SK-N-SH treated with all-trans-retinoic acid at 6 μM for 48 hours (cell line): ENCODE measurements at regions not wholly inside any gene's neighbourhood (a gene's known extent, or its start where the extent isn't known, plus 50 kb on each side); places are given as distances from the start of the nearest gene placed in this dataset.

ENCODE experiments used
- ATAC-seq: fragments of 200-7000 bp; cut with Tn5 transposase; 3 replicates; pipeline ENCODE4 v1.9.1; 2020; ENCODE audit warnings: mild to moderate bottlenecking, moderate library complexity
- ARNTL ChIP-seq: fragments of 450-650 bp; formaldehyde crosslinking; IDR thresholded peaks from 2 replicates; pipeline ENCODE4 v1.5.0; 2020; ENCODE audit warnings: low read depth, mild to moderate bottlenecking, moderate library complexity, borderline replicate concordance
- BACH2 ChIP-seq: fragments of 250-450 bp; sonication (Bioruptor Pico); IDR thresholded peaks from 2 replicates; pipeline ENCODE4 v1.9.0; 2021; ENCODE audit warnings: mild to moderate bottlenecking, borderline replicate concordance
- CREB5 ChIP-seq: fragments of 250-450 bp; sonication (Bioruptor Pico); IDR thresholded peaks from 2 replicates; pipeline ENCODE4 v1.5.1; 2020; ENCODE audit warnings: low read depth, mild to moderate bottlenecking, moderate library complexity
- CSDC2 ChIP-seq: fragments of 250-450 bp; sonication (Bioruptor Pico); IDR thresholded peaks from 2 replicates; pipeline ENCODE4 v1.5.0; 2020; ENCODE audit warnings: mild to moderate bottlenecking, moderate library complexity
- ESRRG ChIP-seq: fragments of 250-450 bp; sonication (Bioruptor Pico); IDR thresholded peaks from 2 replicates; pipeline ENCODE4 v1.6.1; 2021; ENCODE audit warnings: mild to moderate bottlenecking
- GLIS3 ChIP-seq: fragments of 250-450 bp; sonication (Bioruptor Pico); IDR thresholded peaks from 2 replicates; pipeline ENCODE4 v1.5.0; 2020; ENCODE audit warnings: mild to moderate bottlenecking, moderate library complexity
- ISL1 ChIP-seq: fragments of 250-450 bp; sonication (Bioruptor Pico); IDR thresholded peaks from 2 replicates; pipeline ENCODE4 v2.1.2; 2022; ENCODE audit warnings: mild to moderate bottlenecking, moderate library complexity
- OSR1 ChIP-seq: fragments of 250-450 bp; sonication (Bioruptor Pico); IDR thresholded peaks from 2 replicates; pipeline ENCODE4 v1.8.0; 2022; ENCODE audit warnings: moderate library complexity, mild to moderate bottlenecking, inconsistent platforms
- PPARA ChIP-seq: fragments of 250-450 bp; sonication (Bioruptor Pico); IDR thresholded peaks from 2 replicates; pipeline ENCODE4 v1.5.0; 2020; ENCODE audit warnings: mild to moderate bottlenecking, borderline replicate concordance
- RARB ChIP-seq: fragments of 250-450 bp; sonication (Bioruptor Pico); IDR thresholded peaks from 2 replicates; pipeline ENCODE4 v1.8.0; 2021; ENCODE audit warnings: mild to moderate bottlenecking, moderate library complexity
- SNAI2 ChIP-seq: fragments of 250-450 bp; sonication (Bioruptor Pico); IDR thresholded peaks from 2 replicates; pipeline ENCODE4 v1.5.0; 2020; ENCODE audit warnings: mild to moderate bottlenecking, moderate library complexity
- TOX ChIP-seq: fragments of 250-450 bp; sonication (Bioruptor Pico); IDR thresholded peaks from 2 replicates; pipeline ENCODE4 v1.8.0; 2021; ENCODE audit warnings: mild to moderate bottlenecking, moderate library complexity, borderline replicate concordance
- ZC3H10 ChIP-seq: fragments of 250-450 bp; sonication (Bioruptor Pico); IDR thresholded peaks from 2 replicates; pipeline ENCODE4 v1.5.1; 2021; ENCODE audit warnings: mild to moderate bottlenecking, moderate library complexity
- ZFP3 ChIP-seq: fragments of 250-450 bp; sonication (Bioruptor Pico); IDR thresholded peaks from 2 replicates; pipeline ENCODE4 v1.5.0; 2020; ENCODE audit warnings: mild to moderate bottlenecking, moderate library complexity
- ZFP30 ChIP-seq: fragments of 450-650 bp; formaldehyde crosslinking; IDR thresholded peaks from 2 replicates; pipeline ENCODE4 v1.5.0; 2022; ENCODE audit warnings: mild to moderate bottlenecking, moderate library complexity
- ZNF565 ChIP-seq: fragments of 450-650 bp; formaldehyde crosslinking; conservative IDR thresholded peaks from 2 replicates; pipeline ENCODE4 v1.5.0; 2020; ENCODE audit warnings: low read depth, mild to moderate bottlenecking, moderate library complexity
- ZNF70 ChIP-seq: fragments of 450-650 bp; formaldehyde crosslinking; IDR thresholded peaks from 2 replicates; pipeline ENCODE4 v1.5.0; 2020; ENCODE audit warnings: mild to moderate bottlenecking, moderate library complexity
- ZNF8 ChIP-seq: fragments of 450-650 bp; formaldehyde crosslinking; IDR thresholded peaks from 2 replicates; pipeline ENCODE4 v1.5.0; 2020; ENCODE audit warnings: mild to moderate bottlenecking, moderate library complexity
- TF ChIP-seq, protein P1 (sequence below): fragments of 250-450 bp; sonication (Bioruptor Pico); IDR thresholded peaks from 2 replicates; pipeline ENCODE4 v1.5.1; 2021; ENCODE audit warnings: mild to moderate bottlenecking, moderate library complexity
- TF ChIP-seq, protein P2 (sequence below): fragments of 250-450 bp; sonication (Bioruptor Pico); IDR thresholded peaks from 2 replicates; pipeline ENCODE4 v1.8.0; 2020; ENCODE audit warnings: mild to moderate bottlenecking, moderate library complexity, borderline replicate concordance
- TF ChIP-seq, protein P3 (sequence below): fragments of 250-450 bp; sonication (Bioruptor Pico); IDR thresholded peaks from 2 replicates; pipeline ENCODE4 v1.5.0; 2020; ENCODE audit warnings: mild to moderate bottlenecking, moderate library complexity
- TF ChIP-seq, protein P4 (sequence below): fragments of 250-450 bp; sonication (Bioruptor Pico); IDR thresholded peaks from 2 replicates; pipeline ENCODE4 v1.8.0; 2021; ENCODE audit warnings: low read depth, mild to moderate bottlenecking, moderate library complexity, borderline replicate concordance

DNA sequence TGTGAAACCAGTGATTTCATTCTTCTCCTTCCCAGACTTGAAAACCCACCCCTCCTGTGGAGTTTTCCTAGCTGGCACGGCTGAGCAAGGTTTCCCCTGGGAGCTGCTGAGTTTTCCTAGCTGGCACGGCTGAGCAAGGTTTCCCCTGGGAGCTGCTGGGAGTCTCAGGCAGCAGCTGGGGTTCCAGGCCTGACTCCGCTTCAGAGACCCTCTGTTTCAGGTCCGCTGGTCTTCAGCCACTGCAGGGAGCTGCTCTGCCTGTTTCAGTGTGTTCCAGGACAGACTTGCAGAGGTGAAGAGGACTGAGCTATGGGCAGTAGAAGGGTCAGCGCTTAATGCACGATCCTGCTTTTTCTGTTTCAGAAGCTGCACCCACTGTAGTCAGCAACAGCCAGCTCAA lies 104.9 kb downstream of the XRCC2 start:
- no peak; the same call in 1 of the 3 replicates for ATAC-seq
- TF ChIP-seq BACH2 (CRISPR knock-in tag) (no peak), ISL1 (no peak), ZFP30 (CRISPR knock-in tag) (no peak), ZNF8 (CRISPR knock-in tag) (no peak), RARB (CRISPR knock-in tag) (no peak), ARNTL (CRISPR knock-in tag) (no peak)

DNA sequence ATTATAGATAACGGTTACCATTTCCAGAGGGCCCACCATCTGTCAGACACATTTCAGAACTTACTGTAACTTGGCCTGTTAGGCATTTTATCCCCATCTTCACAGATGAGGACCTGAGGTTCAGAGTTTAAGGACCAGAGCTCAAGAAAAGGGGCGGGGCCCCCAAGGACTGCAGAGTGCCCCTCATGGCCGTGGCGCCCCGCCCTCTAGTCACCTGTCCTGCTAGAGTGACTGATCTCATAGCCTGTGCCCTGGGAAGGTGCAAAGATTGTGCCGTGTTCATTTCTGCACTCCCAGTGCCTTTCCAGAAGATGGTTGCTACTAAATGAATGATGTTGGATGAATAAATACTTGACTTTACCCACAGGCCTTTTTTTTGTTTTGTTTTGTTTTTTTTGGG lies 107.0 kb downstream of the XRCC2 start:
- TF ChIP-seq, protein P1, sequence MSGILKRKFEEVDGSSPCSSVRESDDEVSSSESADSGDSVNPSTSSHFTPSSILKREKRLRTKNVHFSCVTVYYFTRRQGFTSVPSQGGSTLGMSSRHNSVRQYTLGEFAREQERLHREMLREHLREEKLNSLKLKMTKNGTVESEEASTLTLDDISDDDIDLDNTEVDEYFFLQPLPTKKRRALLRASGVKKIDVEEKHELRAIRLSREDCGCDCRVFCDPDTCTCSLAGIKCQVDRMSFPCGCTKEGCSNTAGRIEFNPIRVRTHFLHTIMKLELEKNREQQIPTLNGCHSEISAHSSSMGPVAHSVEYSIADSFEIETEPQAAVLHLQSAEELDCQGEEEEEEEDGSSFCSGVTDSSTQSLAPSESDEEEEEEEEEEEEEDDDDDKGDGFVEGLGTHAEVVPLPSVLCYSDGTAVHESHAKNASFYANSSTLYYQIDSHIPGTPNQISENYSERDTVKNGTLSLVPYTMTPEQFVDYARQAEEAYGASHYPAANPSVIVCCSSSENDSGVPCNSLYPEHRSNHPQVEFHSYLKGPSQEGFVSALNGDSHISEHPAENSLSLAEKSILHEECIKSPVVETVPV = no peak
- TF ChIP-seq ISL1 (no peak), CSDC2 (CRISPR knock-in tag) (no peak), RARB (CRISPR knock-in tag) (no peak), OSR1 (CRISPR knock-in tag) (no peak), ZFP30 (CRISPR knock-in tag) (no peak), GLIS3 (CRISPR knock-in tag) (no peak), TOX (no peak), ZFP3 (no peak), ZC3H10 (CRISPR knock-in tag) (no peak), PPARA (CRISPR knock-in tag) (no peak), ESRRG (no peak), BACH2 (CRISPR knock-in tag) (no peak), ARNTL (CRISPR knock-in tag) (no peak)
- TF ChIP-seq, protein P2, sequence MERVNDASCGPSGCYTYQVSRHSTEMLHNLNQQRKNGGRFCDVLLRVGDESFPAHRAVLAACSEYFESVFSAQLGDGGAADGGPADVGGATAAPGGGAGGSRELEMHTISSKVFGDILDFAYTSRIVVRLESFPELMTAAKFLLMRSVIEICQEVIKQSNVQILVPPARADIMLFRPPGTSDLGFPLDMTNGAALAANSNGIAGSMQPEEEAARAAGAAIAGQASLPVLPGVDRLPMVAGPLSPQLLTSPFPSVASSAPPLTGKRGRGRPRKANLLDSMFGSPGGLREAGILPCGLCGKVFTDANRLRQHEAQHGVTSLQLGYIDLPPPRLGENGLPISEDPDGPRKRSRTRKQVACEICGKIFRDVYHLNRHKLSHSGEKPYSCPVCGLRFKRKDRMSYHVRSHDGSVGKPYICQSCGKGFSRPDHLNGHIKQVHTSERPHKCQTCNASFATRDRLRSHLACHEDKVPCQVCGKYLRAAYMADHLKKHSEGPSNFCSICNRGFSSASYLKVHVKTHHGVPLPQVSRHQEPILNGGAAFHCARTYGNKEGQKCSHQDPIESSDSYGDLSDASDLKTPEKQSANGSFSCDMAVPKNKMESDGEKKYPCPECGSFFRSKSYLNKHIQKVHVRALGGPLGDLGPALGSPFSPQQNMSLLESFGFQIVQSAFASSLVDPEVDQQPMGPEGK (CRISPR knock-in tag) = no peak
- TF ChIP-seq, protein P3, sequence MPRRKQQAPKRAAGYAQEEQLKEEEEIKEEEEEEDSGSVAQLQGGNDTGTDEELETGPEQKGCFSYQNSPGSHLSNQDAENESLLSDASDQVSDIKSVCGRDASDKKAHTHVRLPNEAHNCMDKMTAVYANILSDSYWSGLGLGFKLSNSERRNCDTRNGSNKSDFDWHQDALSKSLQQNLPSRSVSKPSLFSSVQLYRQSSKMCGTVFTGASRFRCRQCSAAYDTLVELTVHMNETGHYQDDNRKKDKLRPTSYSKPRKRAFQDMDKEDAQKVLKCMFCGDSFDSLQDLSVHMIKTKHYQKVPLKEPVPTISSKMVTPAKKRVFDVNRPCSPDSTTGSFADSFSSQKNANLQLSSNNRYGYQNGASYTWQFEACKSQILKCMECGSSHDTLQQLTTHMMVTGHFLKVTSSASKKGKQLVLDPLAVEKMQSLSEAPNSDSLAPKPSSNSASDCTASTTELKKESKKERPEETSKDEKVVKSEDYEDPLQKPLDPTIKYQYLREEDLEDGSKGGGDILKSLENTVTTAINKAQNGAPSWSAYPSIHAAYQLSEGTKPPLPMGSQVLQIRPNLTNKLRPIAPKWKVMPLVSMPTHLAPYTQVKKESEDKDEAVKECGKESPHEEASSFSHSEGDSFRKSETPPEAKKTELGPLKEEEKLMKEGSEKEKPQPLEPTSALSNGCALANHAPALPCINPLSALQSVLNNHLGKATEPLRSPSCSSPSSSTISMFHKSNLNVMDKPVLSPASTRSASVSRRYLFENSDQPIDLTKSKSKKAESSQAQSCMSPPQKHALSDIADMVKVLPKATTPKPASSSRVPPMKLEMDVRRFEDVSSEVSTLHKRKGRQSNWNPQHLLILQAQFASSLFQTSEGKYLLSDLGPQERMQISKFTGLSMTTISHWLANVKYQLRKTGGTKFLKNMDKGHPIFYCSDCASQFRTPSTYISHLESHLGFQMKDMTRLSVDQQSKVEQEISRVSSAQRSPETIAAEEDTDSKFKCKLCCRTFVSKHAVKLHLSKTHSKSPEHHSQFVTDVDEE = no peak
- TF ChIP-seq, all 23 proteins: peak for 0

GRCh38 chr7:152565731-152566130 lies 110.2 kb downstream of the XRCC2 start:
- ATAC-seq = no peak
- TF ChIP-seq TOX = no peak
- TF ChIP-seq BACH2 (CRISPR knock-in tag) = no peak
- TF ChIP-seq CREB5 (CRISPR knock-in tag) = no peak
- TF ChIP-seq ISL1 = no peak
- no peak for TF ChIP-seq ESRRG
- no peak for TF ChIP-seq RARB (CRISPR knock-in tag)
- TF ChIP-seq ZNF70 (CRISPR knock-in tag) = no peak
- TF ChIP-seq SNAI2 (CRISPR knock-in tag) = no peak
- TF ChIP-seq, protein P2 (CRISPR knock-in tag) = no peak
- TF ChIP-seq ZC3H10 (CRISPR knock-in tag) = no peak
- TF ChIP-seq, protein P3 = no peak
- TF ChIP-seq, protein P4, sequence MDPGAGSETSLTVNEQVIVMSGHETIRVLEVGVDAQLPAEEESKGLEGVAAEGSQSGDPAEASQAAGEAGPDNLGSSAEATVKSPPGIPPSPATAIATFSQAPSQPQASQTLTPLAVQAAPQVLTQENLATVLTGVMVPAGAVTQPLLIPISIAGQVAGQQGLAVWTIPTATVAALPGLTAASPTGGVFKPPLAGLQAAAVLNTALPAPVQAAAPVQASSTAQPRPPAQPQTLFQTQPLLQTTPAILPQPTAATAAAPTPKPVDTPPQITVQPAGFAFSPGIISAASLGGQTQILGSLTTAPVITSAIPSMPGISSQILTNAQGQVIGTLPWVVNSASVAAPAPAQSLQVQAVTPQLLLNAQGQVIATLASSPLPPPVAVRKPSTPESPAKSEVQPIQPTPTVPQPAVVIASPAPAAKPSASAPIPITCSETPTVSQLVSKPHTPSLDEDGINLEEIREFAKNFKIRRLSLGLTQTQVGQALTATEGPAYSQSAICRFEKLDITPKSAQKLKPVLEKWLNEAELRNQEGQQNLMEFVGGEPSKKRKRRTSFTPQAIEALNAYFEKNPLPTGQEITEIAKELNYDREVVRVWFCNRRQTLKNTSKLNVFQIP (CRISPR knock-in tag) = no peak
- no peak for TF ChIP-seq ZNF565

More for the DNA sequence above, 107.0 kb downstream of the XRCC2 start:
- no peak for ATAC-seq
